HL-60 (cell line): ENCODE measurements at regions not wholly inside any gene's neighbourhood (a gene's known extent, or its start where the extent isn't known, plus 50 kb on each side); places are given as distances from the start of the nearest gene placed in this dataset.

ENCODE experiments used
- SPI1 ChIP-seq: IDR thresholded peaks from 2 replicates; pipeline ENCODE4 v1.6.1; 2012; ENCODE audit warnings: low read depth, mild to moderate bottlenecking, borderline replicate concordance
- TF ChIP-seq, protein P1 (sequence below): IDR thresholded peaks from one replicate; pipeline ENCODE4 v1.5.1; 2011; ENCODE audit warnings: low read length, control low read depth, inconsistent platforms; ENCODE audit not compliant: insufficient read depth

DNA sequence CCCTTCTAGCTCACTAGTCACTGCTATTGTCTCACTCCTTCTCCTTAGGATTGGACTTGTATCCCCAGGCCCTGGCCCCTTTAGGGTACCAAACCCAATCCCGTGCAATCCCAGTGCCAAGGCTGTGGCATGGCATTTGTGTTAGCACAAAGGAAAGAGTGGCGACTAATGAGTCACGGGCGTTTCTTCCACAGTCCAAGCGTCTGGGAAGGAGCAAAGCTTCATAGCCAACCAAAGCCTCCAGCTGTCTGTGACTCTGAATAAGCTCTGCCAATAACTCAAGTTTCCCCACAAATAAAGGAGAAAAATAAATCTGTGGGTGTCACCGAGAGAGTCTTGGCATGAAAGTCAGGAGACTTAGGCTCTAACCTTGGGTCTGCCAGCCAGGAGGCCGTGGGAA lies 54.6 kb upstream of the COX10 start:
- TF ChIP-seq, protein P1, sequence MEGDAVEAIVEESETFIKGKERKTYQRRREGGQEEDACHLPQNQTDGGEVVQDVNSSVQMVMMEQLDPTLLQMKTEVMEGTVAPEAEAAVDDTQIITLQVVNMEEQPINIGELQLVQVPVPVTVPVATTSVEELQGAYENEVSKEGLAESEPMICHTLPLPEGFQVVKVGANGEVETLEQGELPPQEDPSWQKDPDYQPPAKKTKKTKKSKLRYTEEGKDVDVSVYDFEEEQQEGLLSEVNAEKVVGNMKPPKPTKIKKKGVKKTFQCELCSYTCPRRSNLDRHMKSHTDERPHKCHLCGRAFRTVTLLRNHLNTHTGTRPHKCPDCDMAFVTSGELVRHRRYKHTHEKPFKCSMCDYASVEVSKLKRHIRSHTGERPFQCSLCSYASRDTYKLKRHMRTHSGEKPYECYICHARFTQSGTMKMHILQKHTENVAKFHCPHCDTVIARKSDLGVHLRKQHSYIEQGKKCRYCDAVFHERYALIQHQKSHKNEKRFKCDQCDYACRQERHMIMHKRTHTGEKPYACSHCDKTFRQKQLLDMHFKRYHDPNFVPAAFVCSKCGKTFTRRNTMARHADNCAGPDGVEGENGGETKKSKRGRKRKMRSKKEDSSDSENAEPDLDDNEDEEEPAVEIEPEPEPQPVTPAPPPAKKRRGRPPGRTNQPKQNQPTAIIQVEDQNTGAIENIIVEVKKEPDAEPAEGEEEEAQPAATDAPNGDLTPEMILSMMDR, result no peak
- TF ChIP-seq SPI1, result no peak
